Endometrial microvascular endothelial cells (primary cell): ENCODE measurements at regions not wholly inside any gene's neighbourhood (a gene's known extent, or its start where the extent isn't known, plus 50 kb on each side); places are given as distances from the start of the nearest gene placed in this dataset.

Experiments used
- in situ Hi-C: cut with HindIII; loops from 2 replicates; pipeline ENCODE4 v1.10.0; 2017; ENCODE audit warnings: low sequenced_read_pairs, low pct_unique_long_range_greater_than_20kb; ENCODE audit errors: inconsistent ontology term

DNA sequence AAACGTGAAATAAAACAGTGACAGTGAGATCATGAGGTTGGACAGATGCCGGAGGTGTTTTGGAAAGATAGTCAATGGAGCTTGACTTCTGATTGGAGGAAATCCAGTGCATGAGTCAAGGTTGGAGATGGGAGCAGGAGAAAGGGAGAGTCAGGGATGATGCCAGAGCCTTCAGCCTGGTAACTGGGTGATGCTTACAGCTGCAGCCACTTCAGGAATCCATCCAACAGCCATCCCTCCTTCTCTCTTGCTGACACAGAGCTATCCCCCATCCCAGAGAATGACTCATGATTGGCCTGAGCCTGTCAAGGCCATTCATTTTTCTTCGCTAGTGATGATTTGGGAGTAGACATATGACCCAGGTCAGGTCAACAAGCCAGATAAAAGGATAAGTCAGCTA lies 112.8 kb downstream of the SAMD5 start:
- in situ Hi-C loops = no loop called here

DNA sequence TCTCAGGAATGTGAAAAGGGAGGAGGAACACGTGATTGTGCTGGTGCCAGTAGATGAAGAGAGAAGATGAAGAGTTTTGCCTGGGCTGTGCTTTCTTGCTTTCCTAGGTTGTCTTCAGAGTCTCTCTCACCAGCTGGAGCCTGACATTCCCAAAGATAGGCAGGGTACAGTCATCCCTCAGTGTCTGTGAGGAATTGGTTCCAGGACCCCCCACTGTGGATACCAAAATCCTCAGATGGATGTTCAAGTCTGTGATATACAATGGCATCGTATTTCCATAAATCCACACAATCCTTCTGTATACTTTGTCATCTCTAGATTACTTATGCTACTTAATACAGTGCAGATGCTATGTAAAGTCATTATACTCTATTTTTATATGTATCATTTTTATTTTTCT lies 113.5 kb downstream of the SAMD5 start:
- in situ Hi-C loops = no loop called here

DNA sequence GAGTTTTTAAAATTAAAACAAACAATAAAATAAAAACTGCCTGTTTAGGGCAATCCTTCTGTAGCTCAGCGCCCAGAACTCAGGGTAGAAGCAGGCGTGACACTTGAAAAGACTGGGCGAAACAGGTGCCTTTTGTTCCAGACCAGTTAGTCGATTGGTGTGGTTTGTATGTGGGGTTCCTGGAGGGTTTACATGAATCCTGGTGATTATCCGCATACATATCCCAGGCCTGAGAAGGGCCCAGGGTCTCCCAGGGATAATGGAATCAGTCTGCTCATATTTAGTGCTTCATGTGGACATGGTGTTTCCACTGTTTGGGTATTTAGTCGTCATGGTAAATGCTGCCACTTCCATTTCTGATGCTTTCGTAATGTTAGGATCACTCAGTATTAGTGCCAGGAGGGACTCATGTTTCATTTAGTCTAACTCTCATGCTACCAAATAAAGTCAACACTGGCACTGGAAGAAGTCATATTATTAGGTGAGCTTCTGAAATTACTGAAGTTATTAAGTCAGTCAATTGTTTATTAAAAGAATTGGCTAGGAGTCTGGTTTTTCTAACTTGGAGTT lies 116.5 kb downstream of the SAMD5 start:
- in situ Hi-C loops = no loop called here

DNA sequence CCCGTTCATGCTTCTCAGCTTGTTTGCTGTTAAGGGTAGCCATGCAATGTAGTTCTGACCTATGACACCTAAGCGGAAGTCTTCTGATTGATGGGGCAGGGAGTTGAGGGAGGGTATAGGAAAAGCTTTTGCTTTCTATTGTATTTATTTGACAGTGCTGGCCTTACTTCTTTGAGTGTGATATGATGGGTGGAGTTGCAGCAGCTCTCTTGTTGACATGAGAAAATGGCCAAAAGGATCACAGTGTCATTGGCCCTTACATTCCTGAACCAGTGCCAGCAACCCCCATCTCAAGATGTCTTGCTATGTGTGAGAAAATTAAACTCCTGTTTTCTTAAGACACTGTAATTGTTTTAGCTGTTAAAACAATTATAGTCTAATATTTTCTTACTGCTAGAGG lies 117.5 kb downstream of the SAMD5 start:
- in situ Hi-C loops = no loop called here

DNA sequence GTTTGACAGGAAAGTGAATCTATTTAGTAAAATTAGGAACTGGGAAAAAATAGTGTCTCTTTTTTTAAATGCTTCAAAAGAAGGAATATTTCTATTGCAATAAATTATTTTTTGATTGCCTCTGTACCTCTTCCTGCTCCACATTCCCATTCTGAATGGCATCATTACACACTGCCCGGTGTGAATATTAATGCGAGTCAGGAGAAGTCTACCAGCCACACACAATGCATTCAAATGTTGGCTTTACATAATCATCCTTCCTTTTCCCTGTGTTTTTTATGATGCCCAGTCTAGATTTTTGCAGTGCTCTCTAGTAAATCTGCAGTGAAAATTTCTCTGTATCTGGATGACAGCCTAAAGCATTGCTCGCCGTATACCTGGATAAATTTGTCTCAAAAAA lies 118.9 kb downstream of the SAMD5 start:
- in situ Hi-C loops = no loop called here

DNA sequence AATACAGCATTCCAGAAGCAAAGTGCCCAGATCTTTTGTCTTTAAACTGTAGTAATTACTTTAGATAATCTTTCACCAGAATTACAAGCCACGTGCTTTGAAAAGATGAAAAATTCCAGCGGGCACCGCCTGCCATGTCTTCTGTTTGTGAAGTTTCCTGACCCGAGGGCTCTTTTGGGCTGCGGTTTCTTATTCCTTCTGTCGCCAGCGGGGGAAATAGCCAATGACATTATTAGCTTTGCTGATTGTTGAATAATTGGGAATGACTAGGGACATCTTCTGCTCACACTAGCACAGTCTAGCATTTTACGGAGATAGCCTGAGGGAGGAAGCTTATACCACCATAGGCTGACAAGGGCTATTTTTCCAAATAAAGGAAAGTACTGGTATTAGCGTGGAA lies 124.7 kb downstream of the SAMD5 start:
- in situ Hi-C loops = no loop called here

DNA sequence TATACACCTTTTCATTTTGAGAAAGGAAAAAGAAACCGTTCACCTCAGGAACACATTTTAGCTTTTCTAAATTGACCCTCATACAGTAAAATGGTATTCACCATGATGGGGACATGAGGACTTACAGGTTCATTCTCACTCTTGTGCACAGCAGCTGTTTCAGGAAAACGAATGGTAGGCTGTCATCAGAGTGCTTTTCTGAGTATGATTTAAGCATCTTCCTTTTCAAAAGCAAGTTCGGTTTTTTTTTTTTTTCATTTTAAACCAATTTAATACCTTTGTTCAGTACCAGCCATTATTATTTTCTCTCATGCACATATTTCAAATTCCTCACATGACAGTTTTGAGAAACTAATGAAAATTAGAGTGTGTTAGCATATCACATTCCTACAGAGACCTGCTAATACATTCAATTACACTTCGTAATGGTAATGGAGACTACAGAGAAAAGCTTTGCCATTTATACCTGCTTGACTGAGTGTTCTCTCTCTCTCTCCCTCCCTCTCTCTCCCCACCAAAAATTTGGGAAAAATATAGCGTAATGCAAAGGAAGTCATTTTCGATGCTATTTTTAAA lies 129.2 kb downstream of the SAMD5 start:
- in situ Hi-C loops = no loop called here

DNA sequence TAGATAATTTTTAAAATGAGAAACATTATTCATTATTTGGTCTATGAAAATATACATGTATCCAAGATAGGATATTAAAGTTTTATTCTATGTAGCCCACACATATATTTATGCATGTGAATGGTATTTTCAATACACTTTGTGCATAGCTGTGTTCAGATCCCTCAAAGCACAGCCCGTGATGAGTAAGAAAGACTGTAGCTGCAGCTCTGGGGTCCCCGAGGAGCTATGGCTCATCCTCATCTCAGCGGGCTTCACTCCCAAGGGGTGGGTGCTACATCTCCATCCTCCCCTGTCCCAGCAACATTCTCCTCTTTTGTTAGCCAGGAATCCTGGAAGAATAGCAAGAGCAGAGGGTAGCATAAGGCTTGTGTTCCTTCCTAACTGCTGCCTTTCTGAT lies 130.8 kb downstream of the SAMD5 start:
- in situ Hi-C loops = no loop called here

DNA sequence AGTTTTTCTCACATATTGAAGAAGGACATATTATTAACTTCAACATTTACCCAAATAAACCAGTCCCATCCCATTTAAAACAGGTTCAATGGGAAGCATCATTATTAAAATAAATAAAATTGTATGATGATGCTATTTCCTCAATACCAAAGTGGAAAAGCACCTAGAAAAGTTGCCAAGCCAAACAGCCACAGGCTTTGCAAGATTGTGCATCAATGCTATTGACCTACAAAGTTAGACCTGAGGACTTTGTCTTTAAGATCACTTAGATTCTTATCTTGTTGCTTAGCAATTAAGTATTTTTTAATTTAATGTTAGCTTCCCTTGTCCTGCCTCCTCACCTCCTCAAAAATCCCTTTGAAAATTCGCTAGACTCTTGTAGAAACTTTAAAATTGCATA lies 132.1 kb downstream of the SAMD5 start:
- in situ Hi-C loops = no loop called here

DNA sequence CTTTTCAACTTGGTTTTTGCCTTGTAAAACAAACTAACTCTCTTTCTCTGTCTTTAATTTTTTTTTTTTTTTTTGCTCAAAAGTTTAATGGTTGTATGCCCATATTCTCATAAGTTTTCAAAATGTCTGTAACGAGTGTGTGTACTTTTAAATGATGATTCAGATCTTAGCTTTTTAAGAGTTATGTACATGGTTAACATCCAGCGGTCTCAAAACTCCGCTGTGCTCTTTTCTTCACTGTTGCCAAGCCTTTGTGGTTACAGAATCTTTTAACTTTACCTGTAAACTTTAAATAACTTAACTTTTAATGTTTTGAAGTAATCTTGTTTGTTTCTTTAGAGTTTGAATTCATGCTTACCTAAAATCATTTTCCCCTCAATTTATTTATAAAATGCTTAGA lies 133.0 kb downstream of the SAMD5 start:
- in situ Hi-C loops = no loop called here

DNA sequence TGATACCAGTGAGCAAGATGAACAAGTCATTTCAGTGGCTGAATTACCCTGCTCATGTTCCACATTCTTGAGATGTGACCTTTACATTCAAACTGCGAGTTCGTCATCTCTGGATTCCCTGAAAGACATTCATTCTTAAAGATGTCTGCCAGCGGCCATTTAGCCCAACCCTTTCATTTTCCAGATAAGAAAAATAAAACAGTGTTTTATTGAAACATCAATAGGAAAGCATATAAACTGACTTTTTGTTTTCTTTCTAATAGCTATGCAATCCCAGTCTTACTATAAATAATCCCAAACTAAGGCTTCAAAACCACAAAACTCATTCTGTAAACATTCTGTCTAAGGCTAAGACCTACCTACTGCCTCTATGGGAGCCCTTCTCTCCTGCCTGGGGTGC lies 134.0 kb downstream of the SAMD5 start:
- in situ Hi-C loops = no loop called here

DNA sequence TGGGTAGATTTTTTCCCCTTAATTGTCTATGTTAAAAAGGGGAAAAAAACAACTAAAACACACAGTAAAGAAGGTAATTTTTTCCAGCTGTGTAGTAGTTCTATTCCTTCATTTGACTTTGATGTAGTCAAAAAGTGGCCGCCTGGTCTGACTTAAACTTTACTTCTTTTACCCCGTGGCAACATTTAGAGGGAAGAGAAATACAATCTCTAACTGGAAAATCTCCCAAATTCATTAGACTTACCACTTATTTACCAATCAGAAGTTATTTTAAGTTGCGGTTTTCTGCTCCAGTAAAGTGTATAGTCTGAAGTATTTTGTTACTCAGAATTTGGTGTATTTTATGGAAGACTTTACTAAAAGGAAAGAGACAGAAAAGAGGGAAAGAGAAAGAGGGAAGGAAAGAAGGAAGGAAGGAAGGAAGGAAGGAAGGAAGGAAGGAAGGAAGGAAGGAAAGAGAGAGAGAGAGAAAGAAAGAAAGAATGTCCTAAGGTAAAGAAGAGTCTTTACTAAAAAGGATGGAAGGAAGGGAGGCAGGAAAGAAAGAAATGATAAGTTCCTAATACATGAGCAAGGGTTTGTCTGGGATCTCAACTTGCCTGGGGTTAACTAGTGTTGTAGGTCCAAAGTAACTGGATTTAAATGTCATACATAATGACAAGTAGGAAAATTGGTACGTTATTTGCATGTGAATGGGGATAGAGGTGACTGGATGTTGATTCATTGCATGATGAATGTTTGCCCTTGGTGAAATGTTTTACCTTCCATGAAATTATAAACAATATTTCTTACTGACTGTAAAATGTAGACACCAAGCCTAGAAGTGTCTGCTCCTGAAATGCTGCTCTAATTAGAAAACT lies 135.1 kb downstream of the SAMD5 start:
- in situ Hi-C loops = no loop called here

DNA sequence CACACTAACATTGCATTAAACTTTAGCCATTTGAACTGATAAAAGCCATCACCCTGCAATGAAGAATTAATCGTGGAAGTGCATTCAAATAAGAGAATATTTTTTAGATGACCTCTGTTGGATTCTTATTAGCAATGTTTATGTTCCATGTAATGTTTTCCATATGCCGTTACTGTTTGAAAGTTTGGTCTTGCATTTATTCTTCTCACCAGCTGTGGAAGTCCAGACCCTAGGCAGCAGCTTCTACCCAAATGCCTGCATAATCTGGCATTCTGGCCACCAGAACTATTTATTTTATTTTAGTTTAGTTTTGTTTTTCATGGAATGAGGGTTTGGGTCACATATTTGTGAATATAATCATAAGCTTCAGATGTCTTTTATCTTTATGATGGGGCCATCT lies 140.4 kb downstream of the SAMD5 start:
- in situ Hi-C loops = no loop called here

DNA sequence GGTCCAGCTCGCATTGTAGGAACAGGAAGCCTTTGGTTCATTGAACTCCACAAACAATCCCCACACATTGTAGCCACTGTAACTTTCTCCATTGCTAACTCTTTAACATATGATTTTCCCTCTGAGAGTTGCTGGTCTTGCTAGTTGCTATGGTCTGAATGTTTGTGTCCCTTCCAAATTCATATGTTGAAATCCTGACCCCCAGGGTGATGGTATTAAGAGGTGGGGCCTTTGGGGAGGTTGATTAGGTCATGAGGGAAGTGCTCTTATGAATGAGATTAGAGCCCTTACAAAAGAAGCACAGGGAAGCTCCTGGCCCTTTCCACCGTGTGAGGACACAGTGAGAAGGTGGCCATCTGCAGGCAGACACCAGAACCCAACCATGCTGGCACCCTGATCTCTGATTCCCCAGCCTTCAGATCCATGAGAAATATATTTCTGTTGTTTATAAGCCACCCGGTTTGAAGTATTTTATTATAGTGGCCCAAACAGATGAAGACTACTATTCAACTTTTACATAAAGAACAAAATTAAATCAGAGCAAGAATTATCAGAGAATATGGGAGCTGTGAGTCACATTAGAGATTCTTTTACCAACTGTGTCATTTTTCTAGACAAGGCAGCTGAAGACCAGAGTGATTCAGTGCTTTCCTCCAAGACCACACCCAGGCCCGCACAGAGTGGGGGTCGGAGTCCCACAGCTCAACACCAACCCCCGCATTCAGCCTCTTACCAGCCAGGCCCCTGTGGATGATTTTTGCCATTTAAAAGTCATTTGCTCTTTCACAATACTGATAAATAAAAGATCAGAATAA lies 143.0 kb downstream of the SAMD5 start:
- in situ Hi-C loops = no loop called here

DNA sequence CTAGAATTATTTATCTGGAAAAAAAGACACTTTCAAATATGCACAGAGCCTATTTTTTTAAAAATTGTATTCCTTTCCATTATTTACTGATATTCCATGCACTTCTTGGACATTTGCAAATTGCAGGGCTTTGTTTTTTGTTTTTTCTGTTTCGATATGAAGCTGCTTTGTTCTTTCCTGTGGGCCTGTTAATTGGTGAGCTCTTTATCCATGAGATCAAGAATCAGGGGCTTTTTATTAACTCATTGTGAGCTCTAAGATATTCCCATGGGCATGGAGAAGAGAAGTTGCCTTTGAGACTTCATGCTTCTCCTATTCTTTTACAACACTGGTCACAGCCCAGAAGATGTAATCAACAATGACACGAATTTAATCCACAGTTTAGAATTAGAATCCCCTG lies 145.1 kb downstream of the SAMD5 start:
- in situ Hi-C loops = no loop called here

DNA sequence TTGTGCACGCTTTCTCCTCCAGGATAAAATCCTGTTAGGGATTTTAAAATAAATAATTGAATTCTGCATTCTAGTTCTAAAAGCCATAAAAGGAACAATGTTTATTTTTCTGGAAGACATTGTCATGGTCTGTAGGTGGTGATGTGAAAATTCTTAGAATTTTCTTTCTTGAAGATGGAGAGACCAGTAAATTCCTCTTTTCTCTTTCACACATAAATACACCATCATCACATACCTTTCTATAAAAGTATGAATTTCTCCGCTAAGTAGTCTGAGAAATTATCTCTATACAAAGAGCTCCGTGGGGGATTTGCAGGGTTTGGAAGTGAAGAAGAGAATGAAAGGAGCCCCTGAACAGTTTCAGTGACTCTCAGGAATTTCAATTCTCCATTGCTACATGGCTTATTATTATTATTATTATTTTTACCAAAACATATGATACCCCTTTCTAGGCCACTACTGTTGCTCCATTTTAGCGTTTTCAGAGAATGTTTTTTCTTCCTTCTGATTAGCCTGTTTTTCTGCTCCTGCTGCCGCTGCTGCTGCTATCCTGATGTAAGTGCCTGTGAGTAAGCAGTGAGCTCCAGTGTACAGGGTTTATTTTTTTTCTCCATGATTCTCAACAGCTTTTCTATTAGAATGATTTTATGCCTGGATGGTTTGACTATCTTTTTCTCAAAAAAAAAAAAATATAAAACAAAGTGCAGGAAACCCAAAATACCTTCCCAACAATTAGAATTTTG lies 145.8 kb downstream of the SAMD5 start:
- in situ Hi-C loops = no loop called here

DNA sequence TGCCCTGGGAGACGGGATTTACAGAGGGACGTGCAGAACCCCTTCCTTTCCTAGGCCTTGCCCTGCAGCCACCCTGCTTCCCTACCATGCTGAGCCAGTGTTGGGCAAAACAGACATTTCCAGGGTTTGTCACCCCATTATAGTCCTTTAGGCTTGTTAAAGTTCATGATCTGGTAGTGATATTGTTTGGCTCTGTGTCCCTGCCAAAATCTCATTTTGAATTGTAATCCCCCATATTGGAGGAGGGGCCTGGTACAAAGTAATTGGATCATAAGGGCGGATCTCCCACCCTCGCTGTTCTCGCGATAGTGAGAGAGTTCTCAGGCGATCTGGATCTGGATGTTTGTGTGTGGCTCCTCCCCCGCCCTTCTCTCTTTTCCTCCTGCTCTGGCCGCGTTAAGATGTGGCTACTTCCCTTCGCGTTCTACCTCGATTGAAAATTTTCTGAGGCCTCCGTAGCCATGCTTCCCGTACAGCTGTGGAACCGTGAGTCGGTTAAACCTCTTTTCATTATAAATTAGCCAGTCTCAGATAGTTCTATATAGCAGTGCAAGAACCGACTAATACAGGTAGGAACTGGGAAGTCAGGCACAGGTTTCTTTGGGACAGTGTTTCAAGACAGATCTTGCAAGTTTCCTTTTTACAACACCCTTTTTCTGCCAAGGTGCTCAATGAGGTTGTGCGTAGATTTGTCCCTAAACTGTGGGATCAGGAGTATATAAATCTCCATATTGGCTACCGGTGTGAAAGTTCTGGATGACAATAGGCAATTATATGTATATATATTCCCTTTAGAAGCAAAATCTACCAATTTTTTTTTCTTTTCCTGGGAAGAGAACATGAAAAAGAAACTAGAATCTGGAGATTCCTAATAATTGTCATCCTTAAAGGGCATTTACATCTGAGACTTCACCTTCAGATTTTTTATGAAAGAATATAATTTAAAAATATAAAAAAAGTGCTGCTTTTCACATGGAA lies 152.1 kb downstream of the SAMD5 start:
- in situ Hi-C loops = no loop called here

DNA sequence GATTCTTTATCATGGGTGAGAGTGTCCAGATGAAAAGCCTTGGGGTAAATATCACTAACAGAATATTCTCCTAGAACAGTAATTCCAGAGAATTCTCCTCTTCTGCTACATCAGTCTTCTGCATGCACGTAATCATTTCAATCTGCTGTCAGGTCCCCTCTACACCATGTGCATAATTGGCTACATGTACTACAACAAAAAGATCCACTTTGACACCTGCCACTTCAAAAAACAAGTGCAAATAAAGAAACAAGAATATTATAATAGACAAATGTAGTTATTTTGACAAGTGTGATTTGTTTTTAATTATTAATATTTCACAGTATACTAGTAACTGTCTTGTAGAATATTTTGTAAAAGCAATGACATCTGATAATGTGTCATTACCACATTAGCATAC lies 154.2 kb downstream of the SAMD5 start:
- in situ Hi-C loops = no loop called here
